GM12872 (cell line): ENCODE measurements at regions not wholly inside any gene's neighbourhood (a gene's known extent, or its start where the extent isn't known, plus 50 kb on each side); places are given as distances from the start of the nearest gene placed in this dataset.

Source experiments
- CTCF ChIP-seq: IDR thresholded peaks from 3 replicates; pipeline ENCODE4 v1.5.1; 2011; ENCODE audit warnings: low read depth, mild to moderate bottlenecking, low read length, moderate library complexity; ENCODE audit not compliant: insufficient read depth

GRCh38 chr13:23992781-23993679, 95.7 kb upstream of the C1QTNF9B start:
- no peak for TF ChIP-seq CTCF

GRCh38 chr13:23993680-23993985, 96.3 kb upstream of the C1QTNF9B start:
- no peak for TF ChIP-seq CTCF

GRCh38 chr13:23995283-23996073, 98.2 kb upstream of the C1QTNF9B start:
- TF ChIP-seq CTCF, result no peak

- TF ChIP-seq CTCF, result no peak
Observed at GRCh38 chr13:23996456-23996855, 99.2 kb upstream of the C1QTNF9B start.

GRCh38 chr13:23999424-23999823, 102.1 kb upstream of the C1QTNF9B start:
- no peak for TF ChIP-seq CTCF

GRCh38 chr13:24002206-24002815, 105.0 kb upstream of the C1QTNF9B start:
- no peak for TF ChIP-seq CTCF
